22Rv1 (cell line): ENCODE measurements at regions not wholly inside any gene's neighbourhood (a gene's known extent, or its start where the extent isn't known, plus 50 kb on each side); places are given as distances from the start of the nearest gene placed in this dataset.
"Not testable (repeated sequence)": the region's sequence is repeated elsewhere in the genome, so short reads cannot be mapped to it uniquely, and the experiment has no call there.

Experiments
- ZFX ChIP-seq: fragments of 450-650 bp; IDR thresholded peaks from 2 replicates; pipeline ENCODE4 v1.6.1; 2017; ENCODE audit warnings: antibody characterized with exemption, borderline replicate concordance
- TF ChIP-seq, protein P1 (sequence below): fragments of 450-650 bp; IDR thresholded peaks from 2 replicates; pipeline ENCODE4 v1.5.1; 2017; ENCODE audit warnings: mild to moderate bottlenecking

DNA sequence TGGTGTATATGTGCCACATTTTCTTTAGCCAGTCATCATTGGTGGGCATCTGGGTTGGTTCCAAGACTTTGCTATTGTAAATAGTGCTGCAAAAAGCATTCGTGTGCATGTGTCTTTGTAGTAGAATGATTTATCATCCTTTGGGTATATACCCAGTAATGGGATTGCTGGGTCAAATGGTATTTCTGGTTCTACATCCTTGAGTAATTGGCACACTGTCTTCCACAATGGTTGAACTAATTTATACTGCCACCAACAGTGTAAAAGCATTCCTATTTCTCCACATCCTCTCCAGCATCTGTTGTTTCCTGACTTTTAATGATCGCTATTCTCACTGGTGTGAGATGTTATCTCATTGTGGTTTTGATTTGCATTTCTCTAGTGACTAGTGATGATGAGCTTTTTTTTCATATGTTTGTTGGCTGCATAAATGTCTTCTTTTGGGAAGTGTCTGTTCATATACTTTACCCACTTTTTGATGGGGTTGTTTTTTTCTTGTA is 264.6 kb upstream of the ETAA1 start:
- TF ChIP-seq, protein P1, sequence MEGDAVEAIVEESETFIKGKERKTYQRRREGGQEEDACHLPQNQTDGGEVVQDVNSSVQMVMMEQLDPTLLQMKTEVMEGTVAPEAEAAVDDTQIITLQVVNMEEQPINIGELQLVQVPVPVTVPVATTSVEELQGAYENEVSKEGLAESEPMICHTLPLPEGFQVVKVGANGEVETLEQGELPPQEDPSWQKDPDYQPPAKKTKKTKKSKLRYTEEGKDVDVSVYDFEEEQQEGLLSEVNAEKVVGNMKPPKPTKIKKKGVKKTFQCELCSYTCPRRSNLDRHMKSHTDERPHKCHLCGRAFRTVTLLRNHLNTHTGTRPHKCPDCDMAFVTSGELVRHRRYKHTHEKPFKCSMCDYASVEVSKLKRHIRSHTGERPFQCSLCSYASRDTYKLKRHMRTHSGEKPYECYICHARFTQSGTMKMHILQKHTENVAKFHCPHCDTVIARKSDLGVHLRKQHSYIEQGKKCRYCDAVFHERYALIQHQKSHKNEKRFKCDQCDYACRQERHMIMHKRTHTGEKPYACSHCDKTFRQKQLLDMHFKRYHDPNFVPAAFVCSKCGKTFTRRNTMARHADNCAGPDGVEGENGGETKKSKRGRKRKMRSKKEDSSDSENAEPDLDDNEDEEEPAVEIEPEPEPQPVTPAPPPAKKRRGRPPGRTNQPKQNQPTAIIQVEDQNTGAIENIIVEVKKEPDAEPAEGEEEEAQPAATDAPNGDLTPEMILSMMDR, result not testable (repeated sequence)
- TF ChIP-seq ZFX, result not testable (repeated sequence)
